DMS153 (cell line): ENCODE measurements at regions not wholly inside any gene's neighbourhood (a gene's known extent, or its start where the extent isn't known, plus 50 kb on each side); places are given as distances from the start of the nearest gene placed in this dataset.

Source experiments
- DNase-seq: peaks from one replicate; lab custom pipeline; 2025; lab: John Stamatoyannopoulos, UW

- DNase-seq = no peak
These were observed 199.7 kb downstream of the KATNAL1 start for GRCh38 chr13:30107521-30108136.

- no peak for DNase-seq
These were observed 200.2 kb downstream of the KATNAL1 start for GRCh38 chr13:30107121-30107520.

DNA sequence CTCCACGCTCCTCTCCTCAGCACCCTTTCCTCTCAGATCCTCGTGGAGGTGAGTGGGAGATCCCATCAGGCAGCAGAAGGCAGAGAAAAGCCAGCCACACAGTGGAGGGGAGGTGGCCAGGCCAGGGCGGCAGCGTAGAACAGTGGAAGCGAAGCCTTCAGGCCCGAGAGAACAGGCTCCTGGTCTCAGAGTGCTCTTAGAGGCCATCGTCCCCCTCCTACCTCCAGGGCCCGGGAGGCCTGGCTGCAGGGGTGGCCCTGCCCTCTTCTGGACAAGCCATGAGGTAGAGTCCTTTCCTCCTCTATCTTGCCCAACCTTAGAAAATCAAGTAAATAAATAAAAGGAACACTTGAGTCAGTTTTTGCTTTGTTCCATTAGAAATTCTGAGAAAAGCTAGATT is 202.0 kb downstream of the KATNAL1 start:
- no peak for DNase-seq

GRCh38 chr13:30103161-30103840 is 204.1 kb downstream of the KATNAL1 start:
- DNase-seq = no peak

- no peak for DNase-seq
These were observed 207.1 kb downstream of the KATNAL1 start for GRCh38 chr13:30100226-30100625.

DNA sequence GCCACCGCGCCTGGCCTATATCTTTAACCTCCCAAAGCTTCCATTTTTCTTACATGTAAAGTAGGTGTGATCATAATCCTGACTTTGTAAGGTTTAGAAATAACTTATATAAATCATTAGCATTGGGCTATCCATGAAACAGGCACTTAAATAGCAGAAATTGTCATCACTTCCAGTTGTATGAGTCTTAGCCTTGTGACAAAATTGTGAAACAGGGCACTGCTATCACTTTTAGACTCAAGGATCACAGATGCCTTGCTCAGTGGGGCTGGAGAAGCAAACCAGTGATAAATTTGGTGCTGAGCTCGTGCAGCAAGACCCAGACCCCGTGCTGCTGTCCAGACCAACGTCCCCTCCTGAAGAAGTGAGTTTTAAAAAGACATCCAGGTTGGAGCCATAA is 209.7 kb downstream of the KATNAL1 start:
- DNase-seq = no peak

DNA sequence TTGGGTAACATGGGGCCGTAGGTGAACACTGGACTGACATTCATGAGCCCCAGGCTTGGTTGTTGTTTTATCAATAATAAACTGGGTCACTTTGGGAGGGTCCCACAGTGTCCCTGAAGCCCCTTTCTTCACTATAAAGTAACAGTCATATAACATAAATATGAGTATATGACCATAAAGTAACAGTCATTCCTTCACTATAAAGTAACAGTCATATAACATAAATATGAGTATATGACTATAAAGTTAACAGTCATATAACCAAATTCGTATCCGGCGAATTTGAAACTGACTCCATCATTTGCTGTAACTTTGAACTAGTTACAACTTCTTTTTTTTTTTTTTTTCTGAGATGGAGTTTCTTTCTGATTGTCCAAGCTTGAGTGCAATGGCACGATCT is 210.3 kb downstream of the KATNAL1 start:
- no peak for DNase-seq

DNA sequence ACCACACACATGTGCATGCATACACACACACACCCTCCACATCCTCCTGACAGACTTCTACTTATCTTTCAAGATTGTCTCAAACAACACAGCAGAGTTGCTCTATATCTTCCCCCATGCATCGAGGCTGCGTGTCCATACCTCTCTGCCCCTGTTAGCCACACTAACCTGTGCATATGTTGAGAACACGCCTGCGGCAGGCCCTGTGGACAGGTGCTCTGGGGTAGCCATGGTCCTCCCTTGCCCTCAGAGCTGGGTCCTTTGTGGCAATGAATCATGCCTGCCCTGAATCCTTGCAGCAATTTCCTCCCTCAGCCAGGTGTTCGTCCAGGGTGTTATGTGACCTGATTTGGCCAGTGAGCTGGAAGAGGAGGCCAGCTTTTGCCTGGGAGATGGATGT is 213.3 kb downstream of the KATNAL1 start:
- no peak for DNase-seq

DNA sequence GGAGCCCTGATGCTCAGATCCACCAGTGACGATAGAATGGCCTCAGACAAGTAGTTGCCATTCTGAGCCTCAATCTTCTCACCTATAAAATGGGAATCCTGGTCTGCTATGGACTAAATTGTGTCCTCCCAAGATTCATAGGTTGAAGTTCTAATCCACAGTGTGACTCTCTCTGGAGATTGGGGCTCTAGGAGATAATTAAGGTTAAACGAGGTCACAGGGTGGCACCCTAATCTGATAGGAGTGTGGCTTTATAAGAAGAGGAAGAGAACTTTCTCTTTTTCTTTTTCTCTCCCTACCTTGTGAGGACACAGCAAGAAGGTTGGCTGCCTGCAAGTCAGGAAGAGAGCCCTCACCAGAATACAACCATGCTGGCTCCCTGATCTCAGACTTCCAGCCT is 214.1 kb downstream of the KATNAL1 start:
- DNase-seq = no peak

GRCh38 chr13:30091691-30092090 is 215.7 kb downstream of the KATNAL1 start:
- DNase-seq = no peak

- no peak for DNase-seq
These were observed 216.3 kb downstream of the KATNAL1 start for GRCh38 chr13:30091035-30091434.

DNA sequence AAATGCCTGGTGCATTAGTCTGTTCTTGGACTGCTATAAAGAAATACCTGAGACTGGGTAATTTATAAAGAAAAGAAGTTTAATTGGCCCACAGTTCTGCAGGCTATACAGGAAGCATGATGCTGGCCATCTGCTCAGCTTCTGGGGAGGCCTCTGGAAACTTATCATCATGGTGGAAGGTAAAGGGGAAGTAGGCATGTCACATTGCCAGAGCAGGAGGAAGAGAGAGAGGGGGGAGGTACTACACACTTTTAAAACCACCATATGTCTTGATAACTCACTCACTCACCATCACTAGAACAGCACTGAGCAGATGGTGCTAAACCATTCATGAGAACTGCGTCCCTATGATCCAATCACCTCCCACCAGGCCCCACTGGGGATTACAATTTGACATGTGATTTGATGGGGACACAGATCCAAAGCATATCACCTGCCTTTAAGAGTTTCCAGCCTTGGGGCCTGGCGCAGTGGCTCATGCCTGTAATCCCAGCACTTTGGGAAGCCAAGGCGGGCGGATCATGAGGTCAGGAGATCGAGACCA is 219.0 kb downstream of the KATNAL1 start:
- DNase-seq = no peak

DNA sequence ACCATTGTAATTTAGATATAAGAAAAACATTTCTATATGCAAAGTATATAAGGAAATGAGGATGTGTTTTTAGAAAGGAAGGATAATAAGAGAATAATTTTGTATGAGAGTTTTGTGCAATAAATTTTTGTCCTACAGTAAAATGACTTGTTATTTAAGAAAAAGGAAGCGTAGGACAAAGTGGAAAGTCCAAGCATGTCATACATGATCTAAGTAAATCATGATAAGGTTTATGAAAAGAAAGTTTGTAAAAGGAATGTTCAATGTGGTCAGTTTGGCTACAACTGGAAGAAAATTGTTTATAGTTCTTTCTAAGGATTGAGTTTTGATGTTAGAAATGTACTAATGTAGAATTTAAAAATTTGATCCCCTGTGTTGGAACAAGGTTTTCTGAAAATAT is 222.3 kb downstream of the KATNAL1 start:
- no peak for DNase-seq

DNA sequence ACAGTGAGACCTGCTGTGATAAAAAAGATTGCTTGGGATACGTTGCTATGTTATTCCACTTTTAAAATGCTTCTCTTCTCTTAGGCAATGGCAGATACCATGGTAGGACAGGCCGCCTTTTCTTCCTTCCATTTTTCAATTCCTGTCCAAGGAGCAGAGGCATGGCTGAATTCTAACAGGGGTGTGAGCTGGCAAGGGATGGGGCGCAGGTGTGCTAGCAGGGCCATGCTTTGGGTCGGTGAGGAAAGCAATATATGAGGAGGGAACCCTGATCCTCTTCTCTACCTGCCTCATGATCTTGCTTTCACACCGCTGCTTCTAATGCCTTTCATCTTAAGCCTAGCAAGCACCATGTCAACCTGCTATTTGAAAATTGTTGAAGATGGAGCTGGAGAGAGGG is 225.0 kb downstream of the KATNAL1 start:
- DNase-seq = no peak

DNA sequence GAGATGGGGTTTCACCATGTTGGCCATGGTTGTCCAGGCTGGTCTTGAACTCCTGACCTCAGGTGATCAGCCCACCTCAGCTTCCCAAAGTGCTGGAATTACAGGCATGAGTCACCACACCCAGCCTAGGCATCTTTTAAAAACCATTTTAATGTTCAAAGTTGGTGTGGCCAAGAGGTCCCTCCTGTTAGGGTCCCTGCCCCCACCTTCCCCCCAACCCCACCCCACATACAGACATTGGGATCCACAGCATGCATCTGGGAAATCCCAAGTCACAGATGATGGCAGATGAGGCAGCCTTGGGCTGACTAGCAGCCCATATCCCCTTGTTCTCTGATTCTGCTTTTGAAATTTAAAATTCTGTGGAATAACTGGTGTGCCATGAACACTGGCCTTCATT is 226.0 kb downstream of the KATNAL1 start:
- no peak for DNase-seq

GRCh38 chr13:30079501-30079900 is 227.8 kb downstream of the KATNAL1 start:
- no peak for DNase-seq

- no peak for DNase-seq
These were observed 227.6 kb upstream of the UBL3 start for GRCh38 chr13:30078059-30078458.

GRCh38 chr13:30077240-30077735 is 226.9 kb upstream of the UBL3 start:
- DNase-seq = no peak

GRCh38 chr13:30074955-30075614 is 224.7 kb upstream of the UBL3 start:
- no peak for DNase-seq

GRCh38 chr13:30074431-30074830 is 224.0 kb upstream of the UBL3 start:
- DNase-seq = no peak

DNA sequence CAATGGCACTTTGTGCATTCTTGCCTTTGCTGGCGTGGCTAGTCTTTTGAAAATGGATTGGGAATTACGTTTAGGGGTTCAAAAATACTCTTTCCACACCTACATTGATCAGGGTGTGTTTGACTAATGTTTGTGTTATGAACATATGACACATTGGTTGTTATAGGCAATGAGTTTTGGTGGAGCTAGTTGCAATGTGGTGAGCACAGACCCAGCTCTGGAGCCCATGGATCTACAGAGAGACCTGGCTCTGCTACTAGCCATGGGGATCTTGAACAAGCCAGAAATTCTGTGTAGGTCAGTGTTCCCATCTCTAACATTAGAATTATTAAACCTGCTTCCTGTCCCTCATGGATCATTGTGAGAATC is 222.4 kb upstream of the UBL3 start:
- no peak for DNase-seq

GRCh38 chr13:30071969-30072817 is 221.8 kb upstream of the UBL3 start:
- DNase-seq = no peak
